ENCODE measurements at regions not wholly inside any gene's neighbourhood (a gene's known extent, or its start where the extent isn't known, plus 50 kb on each side); places are given as distances from the start of the nearest gene placed in this dataset.
A peak's percentile ranks its signal among the peaks of the same experiment; 100 is the strongest.

DNA sequence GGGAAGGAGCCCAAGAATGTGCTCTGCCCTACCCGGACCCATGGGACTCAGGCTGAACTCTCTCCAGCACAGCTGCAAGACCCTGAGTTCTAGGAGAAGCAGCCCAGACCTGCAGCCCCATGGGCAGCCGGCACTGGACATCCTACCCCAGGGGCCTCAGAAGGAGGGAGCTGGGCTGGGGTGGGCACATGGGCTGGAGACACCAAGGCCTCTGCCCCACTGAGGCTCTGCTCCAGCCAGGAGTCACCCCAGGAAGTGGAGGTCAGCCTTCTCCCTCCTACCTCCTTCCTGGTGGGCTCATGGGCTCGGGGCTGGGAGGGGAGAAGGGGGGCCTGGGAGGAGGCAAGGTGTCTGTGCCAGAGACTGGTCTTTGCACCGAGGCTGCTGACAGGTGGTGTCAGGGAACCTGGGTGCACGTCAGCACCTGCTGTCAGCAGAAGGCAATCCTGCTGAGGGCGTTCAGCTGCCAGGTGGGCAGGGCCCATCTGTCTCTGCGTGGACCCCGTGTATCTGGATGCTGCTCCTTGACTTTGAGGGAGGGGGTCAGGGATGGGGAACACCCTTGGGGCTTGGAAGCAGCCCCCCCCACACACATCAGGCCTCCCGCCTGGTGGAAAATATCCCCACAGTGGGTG is 95.2 kb downstream of the PDGFA start:
- no peak for DNase-seq (ENCODE audit: low spot score)

DNA sequence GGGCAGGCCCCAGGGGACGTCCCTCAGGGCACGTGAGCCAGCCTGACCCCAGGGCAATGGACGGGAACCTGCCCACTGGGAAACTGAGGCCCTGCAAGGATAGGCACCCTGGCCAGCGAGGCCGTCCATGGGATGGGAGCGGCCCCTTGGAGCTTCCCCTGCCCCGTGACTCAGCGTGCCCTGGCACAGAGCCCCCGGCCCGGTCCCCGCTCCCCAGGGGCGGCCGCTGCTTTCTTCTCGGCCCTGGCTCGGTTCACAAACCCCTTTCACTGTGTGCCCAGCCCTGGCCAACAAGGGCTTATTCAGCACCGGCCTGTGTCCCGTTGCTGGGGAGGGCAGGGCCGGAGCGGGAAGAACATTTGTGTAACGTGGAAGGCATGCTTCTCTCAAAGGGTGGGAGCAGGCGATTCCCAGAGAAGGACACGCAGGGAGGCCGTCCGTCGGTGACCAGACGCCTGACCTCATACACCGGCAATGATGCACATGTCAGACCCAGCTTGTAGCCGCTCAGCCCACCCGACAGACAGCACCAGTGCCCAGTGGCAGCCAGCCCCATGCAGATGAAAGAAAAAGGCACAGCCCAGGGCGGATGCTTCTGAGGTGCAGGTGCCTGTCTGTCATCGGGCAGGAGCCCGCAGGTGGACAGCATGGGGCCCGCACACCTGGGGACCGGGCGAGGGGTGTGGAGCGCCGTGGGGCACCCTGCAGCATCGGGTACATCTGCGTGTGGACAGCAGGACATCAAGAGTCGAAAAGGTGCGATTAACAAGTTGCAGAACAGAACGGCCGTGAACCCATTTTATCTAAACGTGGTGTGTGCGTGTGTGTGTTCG is 94.5 kb downstream of the PDGFA start:
- peak; percentile 72 for DNase-seq (ENCODE audit: low spot score)

DNA sequence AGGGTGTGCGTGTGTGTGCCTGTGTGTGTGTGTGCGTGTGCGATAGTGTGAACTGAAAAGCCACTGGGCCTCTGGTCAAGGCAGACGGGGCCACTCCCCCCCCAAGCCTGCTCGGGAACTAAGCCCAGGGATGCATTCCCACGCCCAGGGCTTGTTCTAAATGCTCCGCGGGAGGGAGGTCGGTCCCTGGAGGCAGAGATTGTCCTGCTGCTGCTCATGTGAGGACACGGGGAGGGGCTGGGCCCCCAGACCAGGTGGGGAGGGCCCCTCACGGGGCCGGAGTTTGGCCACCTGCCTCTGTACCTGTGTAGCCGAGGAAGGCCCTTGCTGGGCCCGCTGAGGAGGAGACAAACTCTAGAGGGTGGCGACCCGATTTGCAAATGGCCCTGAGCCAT is 93.9 kb downstream of the PDGFA start:
- DNase-seq (ENCODE audit: low spot score), result peak; percentile 58

GRCh38 chr7:426510-426909 is 93.1 kb downstream of the PDGFA start:
- DNase-seq (ENCODE audit: low spot score), result no peak

DNA sequence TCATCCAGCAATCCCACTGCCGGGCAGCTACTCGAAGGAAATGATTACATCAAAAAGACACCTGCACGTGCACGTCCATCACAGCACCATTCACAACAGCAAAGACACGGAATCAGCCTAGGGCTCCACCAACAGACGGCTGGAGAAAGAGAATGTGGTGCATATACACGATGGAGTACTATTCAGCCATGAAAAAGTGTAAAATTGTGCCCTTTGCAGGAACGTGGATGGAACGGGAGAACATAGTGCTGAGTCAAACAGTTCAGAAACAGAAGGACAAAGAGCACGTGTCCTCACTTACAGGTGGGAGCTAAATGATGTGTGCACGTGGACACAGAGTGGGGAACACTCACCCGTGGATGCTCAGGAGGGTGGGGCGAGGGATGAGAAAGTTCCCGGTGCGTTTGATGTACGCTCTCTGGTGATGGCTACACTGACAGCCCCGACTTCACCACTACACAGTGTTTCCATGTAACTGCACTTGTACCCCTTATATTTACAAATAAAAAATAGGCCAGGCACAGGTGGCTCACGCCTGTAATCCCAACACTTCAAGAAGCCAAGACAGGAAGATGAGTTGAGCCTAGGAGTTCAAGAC is 92.0 kb downstream of the PDGFA start:
- no peak for DNase-seq (ENCODE audit: low spot score)

DNA sequence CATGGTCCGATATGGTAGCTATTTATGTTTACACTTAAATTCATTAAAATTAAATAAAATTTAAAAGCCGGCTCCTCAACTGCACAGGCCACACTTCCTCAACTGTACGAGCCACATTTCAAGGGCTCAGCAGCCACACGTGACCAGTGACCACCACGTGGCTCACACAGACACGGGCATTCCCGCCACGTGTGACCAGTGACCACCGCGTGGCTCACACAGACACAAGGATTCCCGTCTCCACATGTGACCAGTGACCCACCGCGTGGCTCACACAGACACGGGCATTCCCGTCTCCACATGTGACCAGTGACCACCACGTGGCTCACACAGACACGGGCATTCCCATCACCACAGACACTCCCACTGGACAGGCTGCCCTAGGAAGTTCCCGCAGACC is 91.3 kb downstream of the PDGFA start:
- no peak for DNase-seq (ENCODE audit: low spot score)

GRCh38 chr7:428927-429827 is 90.5 kb downstream of the PDGFA start:
- no peak for DNase-seq (ENCODE audit: low spot score)

DNA sequence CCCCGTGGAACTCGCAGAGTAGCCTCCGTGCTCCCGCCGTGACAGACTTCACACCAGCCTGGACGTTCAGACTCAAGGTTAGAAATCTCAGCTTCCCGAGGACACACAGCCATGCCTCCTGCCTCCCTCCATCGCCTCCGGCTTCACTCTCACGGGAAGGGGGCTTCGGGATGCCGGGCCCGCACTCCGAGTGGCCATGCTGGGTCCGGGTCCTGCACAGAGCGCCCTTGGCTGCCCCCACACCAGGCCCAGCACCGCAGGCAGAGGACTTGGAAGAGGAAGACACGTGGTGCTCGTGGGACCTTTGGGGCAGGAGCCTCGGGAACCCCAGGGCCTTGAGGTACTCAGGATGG is 89.8 kb downstream of the PDGFA start:
- DNase-seq (ENCODE audit: low spot score), result no peak

- no peak for DNase-seq (ENCODE audit: low spot score)
Observed at GRCh38 chr7:431041-431440, 88.6 kb downstream of the PDGFA start.

- peak; percentile 58 for DNase-seq (ENCODE audit: low spot score)
Observed at GRCh38 chr7:431658-432111, 88.0 kb downstream of the PDGFA start.

DNA sequence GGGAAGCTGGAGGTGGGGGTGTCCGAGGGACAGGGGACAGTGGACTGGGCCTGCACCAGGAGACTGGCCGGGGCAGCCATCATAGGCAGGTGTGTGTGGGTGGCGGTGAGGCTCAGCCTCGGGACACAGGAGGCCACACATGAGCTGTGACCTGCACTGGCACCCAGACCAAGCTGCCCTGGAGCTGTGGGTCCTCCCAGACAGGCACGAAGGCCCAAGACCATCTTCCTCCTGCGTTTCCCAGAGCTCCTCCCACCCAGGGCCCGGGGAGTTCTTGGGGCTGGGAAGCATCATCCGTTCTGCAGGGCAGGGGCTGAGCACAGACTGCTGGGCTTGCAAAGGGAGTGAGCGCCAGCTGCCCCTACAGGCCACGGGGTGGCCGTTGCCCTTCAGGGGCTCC is 87.4 kb downstream of the PDGFA start:
- DNase-seq (ENCODE audit: low spot score), result no peak

GRCh38 chr7:432933-433332 is 86.7 kb downstream of the PDGFA start:
- DNase-seq (ENCODE audit: low spot score), result no peak

- no peak for DNase-seq (ENCODE audit: low spot score)
Observed at GRCh38 chr7:433558-433957, 86.1 kb downstream of the PDGFA start.

DNA sequence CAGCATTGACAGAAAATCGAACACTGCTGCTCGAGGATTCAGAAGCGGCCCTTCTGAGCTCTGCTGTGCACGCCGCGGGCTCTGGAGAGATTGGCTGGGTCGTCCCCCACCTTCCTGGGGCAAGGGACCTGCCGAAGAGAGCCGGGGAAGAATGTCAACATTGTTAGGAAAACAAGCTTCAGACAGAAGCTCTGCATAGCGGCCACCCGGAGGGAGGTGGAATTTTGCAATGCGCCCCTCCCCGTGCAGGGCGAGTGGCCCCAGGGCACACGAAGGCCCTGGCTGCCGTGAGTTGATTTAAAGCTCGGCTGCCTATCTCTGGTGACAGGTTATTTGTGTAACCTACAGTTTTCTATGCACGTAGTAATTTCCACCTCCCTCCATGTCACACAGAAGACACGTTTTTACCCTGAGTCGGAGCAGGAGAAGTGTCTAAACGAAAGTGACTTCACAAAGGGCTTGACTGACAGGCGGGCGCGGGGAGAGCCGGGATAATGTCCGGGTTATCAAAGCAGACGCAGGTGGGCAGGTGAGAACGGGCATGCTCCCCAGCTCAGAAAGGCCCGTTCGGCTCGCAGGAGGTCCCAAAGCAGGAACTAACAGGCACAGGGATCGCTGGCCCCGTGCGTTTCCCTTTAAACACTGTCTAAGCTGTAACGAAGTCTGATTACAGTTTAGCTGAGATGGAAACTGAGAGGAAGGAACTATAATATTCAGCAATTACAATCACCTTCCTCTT is 84.6 kb downstream of the PDGFA start:
- no peak for DNase-seq (ENCODE audit: low spot score)

GRCh38 chr7:435630-436366 is 83.8 kb downstream of the PDGFA start:
- peak; percentile 88 for DNase-seq (ENCODE audit: low spot score)

DNA sequence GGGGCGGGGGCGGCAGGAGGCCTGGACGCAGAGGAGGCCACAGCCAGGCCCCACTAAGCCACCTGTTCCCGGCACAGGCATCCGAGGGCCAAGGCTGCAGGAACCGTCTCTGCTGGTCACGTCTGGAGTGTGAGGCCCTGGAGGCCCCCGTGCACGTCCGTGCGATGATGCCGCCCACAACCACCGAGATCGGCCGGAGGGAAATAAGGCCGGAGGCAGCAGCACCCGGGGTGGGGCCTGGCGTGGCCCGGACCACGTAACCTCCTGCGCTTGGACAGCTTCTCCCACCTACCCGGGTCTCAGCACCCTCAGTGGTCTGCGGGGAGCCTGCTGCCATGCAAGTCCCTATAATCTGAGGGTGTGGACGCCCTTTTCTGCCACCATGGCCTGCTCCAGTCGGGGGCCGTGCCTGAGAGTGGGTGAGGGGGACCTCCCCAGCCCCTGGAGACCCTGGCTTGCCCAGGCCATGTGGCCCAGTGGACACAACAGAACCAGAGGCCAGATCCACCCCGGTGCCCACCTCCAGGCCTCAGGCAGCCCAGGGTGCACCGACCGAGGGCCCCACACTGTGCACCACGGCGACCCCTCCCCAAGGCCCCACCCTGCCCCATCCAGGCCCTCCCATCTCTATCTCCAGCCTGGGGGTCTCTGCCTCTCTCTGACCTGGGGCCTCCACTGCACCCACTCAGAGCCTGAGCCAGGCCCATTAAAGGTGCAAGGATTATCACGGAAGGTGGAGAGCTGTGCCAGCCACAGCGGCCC is 83.1 kb downstream of the PDGFA start:
- DNase-seq (ENCODE audit: low spot score), result no peak

- DNase-seq (ENCODE audit: low spot score), result no peak
Observed at GRCh38 chr7:437329-438251, 82.1 kb downstream of the PDGFA start.

- DNase-seq (ENCODE audit: low spot score), result no peak
Observed at GRCh38 chr7:438361-438760, 81.3 kb downstream of the PDGFA start.

DNA sequence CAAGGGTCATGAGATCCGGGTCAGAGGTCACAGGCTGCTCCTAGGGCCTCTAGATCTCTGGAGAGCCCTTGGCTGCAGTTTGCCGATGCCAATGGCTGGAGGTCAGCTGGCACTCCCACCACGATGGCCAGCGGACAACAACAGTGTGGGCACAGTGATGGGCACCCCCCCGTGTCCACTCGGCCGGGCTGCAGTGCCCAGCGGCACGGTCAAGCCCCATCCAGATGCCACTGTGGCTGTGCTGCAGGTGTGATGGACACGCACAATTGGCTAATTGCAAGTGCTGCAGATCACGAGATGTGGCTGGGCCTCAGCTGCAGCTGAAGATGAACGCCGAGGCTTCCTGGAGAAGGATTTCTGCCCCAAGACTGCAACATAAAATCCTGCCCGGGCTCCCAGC is 80.7 kb downstream of the PDGFA start:
- no peak for DNase-seq (ENCODE audit: low spot score)
